HEK293 (cell line): ENCODE measurements at regions not wholly inside any gene's neighbourhood (a gene's known extent, or its start where the extent isn't known, plus 50 kb on each side); places are given as distances from the start of the nearest gene placed in this dataset.

Source experiments
- ATF2 ChIP-seq: fragments of 450-650 bp; formaldehyde crosslinking; IDR thresholded peaks from 2 replicates; pipeline ENCODE4 v1.5.1; 2016; ENCODE audit warnings: missing biosample characterization, missing genetic modification characterization, low read depth
- CTCF ChIP-seq: fragments of 450-650 bp; formaldehyde crosslinking; IDR thresholded peaks from 2 replicates; pipeline ENCODE4 v1.5.1; 2016; ENCODE audit warnings: missing biosample characterization, missing genetic modification characterization
- GLIS2 ChIP-seq: fragments of 450-650 bp; formaldehyde crosslinking; IDR thresholded peaks from 2 replicates; pipeline ENCODE4 v1.5.1; 2016; ENCODE audit warnings: missing biosample characterization, missing genetic modification characterization
- REPIN1 ChIP-seq: fragments of 450-650 bp; formaldehyde crosslinking; IDR thresholded peaks from 2 replicates; pipeline ENCODE4 v1.5.1; 2017; ENCODE audit warnings: missing biosample characterization, missing genetic modification characterization, low read depth
- ZNF580 ChIP-seq: fragments of 450-650 bp; formaldehyde crosslinking; IDR thresholded peaks from 2 replicates; pipeline ENCODE4 v1.5.1; 2016; ENCODE audit warnings: missing biosample characterization, missing genetic modification characterization

GRCh38 chr12:102342281-102343006 is 137.9 kb downstream of the IGF1 start:
- no peak for TF ChIP-seq GLIS2 (tag by site-specific recombination)
- TF ChIP-seq CTCF (tag by site-specific recombination): no peak
- no peak for TF ChIP-seq ZNF580 (tag by site-specific recombination)
- TF ChIP-seq REPIN1 (tag by site-specific recombination): no peak
- no peak for TF ChIP-seq ATF2 (tag by site-specific recombination)
